GM19372 (cell line): ENCODE measurements at regions not wholly inside any gene's neighbourhood (a gene's known extent, or its start where the extent isn't known, plus 50 kb on each side); places are given as distances from the start of the nearest gene placed in this dataset.
A peak's percentile ranks its signal among the peaks of the same experiment; 100 is the strongest.

Experiments used
- ATAC-seq: cut with Tn5 transposase; IDR thresholded peaks from one replicate; pipeline ENCODE4 v1.9.1; 2021; ENCODE audit warnings: mild to moderate bottlenecking, low read depth, moderate library complexity; ENCODE audit not compliant: unreplicated experiment

DNA sequence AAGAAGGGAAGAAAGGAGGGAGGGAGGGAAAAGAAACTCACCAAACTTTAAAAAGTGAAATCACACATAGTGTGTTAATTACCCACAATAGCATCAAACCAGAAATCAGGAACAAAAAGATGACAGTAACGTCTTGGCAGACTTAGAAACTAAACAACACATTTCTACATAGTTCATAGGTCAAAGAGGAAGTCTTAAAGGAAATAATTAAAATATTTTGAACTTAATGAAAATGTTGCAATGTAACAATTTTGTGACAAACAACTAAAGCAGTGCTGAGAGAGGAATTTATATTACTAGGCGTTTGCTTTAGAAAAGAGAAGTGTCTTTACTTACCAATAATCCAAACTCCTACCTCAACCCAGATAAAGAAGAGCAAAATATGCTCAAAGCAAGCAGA is 505.0 kb upstream of the ID2 start:
- no peak for ATAC-seq

GRCh38 chr2:8177566-8177965 is 504.3 kb upstream of the ID2 start:
- no peak for ATAC-seq

GRCh38 chr2:8178911-8179310 is 502.9 kb upstream of the ID2 start:
- ATAC-seq = no peak

DNA sequence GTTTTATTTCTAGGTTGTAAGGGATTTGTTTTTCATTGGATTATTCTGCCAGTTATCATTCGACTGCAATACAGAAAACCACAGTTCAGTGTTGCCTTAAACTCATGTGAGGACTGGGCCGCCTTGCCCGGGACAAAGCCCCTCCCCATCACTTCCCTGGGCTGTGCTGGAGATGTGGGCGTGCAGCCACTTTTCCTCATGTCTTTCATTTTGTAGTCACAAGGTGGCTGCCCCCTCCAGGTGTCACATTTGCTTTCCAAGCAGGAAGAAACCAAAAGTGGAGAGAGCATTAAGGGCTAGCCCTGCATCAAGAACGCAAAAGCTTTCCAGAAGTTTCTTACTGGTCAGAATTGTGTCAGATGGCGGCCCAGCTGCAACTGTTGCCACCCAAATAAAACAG is 492.5 kb upstream of the ID2 start:
- no peak for ATAC-seq

- ATAC-seq = no peak
Measured at GRCh38 chr2:8190279-8190678, 491.6 kb upstream of the ID2 start.

DNA sequence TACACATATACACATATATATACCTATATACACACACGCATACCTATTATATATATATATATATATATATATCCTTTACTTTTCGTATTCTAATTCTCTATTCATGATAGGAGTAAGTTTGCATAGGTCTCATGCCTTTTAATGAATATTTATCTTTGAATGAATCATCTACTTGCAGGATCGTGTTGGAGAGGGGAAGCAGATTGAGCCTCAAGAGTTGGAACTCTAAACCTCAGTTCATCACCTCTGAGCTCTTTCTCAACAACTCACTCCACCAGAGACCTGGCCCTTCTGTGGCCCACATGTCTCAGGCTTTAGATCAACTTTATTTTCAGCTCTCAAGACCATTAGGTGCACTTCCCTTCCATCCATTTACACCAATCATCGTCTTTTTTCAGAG is 490.4 kb upstream of the ID2 start:
- ATAC-seq = no peak

- no peak for ATAC-seq
Measured at GRCh38 chr2:8193146-8193545, 488.7 kb upstream of the ID2 start.

DNA sequence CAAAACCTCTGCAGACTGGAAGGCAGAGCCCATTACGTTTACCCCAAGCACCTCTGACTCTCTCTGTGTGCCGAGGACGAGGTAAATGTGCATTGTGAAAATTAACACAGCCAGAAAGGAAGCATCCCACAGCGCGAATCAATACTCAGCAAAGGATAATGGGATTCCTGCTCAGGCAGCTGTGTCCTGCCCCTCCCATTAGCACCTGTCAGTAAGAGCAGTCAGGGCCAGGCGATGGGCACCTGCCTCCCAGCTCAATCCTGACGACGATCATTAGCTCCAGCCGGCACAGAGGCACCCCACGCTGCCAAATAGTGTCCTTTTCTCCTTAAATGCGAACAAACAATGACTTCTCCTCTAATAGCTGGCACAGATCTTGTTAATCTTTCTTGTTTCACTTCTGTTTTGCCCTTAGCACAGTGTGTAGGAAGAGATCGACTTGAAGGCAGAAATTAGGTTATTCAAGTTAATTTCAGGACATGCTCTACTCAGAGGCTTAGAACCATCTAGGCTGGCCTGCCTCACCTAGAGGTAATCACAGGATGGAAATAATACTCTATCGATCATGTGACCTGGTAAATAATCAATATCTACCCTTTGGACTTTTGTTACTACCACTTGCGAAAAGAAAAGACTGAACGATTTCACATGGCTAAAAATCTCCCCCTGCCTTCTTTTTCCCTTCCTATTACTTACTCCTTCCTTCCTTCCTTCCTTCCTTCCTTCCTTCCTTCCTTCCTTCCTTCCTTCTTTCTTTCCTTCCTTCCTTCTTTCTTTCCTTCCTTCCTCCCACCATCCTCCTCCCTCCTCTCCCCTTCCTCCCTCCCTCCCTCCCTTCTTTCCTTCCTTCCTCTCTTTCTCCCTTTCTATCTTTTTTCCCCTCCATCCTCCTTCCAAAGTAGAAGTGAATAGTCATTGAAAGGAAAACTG is 487.9 kb upstream of the ID2 start:
- ATAC-seq = no peak

- no peak for ATAC-seq
Measured at GRCh38 chr2:8195784-8196183, 486.1 kb upstream of the ID2 start.

- ATAC-seq = no peak
Measured at GRCh38 chr2:8196316-8196715, 485.5 kb upstream of the ID2 start.

GRCh38 chr2:8197101-8197500 is 484.8 kb upstream of the ID2 start:
- no peak for ATAC-seq

DNA sequence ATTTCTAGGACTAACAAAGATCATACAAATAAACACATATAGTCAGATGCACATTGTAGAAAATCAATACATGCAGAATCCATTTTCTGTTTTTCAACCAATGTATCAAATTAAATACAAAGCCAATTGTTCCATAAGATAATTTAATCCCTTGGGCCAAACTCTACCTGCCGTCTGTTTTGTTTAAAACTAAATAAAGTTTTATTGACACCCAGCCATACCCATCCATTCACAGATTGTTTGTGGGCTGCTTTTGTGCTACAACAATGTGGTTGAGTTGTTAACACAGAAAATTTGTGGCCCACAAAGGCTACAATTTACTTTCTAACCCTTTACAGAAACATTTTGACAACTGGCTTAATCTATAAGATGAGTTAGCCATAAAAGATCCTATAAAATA is 484.0 kb upstream of the ID2 start:
- no peak for ATAC-seq

DNA sequence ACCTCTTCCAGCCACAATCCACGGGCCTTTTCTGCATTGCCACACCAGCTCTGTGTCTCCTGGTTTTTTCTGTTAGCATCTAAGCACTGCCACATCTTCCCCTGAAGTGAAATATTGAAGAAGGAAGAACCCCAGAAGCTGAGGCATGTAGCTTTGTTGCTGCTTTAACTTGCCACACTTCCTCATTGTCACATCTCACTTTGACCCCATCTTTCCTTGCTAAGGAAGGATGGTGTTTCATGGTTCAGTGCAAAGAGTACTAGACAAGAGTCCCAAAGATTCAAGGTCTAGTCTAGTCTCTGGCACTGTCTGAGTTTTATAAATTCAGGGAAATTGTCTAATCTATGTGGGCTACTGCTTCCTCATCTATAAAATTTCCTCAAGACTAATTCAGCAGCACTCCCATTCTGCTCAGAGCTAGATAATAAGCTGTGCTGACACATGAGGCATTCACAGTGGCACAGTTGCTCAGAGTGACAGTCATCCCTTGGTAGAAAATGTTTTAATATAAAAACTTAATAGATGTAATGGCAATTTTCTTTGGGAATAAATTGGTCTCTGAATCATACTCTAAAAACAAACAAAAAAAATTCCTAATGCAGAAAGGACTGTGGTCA is 483.0 kb upstream of the ID2 start:
- ATAC-seq = no peak

DNA sequence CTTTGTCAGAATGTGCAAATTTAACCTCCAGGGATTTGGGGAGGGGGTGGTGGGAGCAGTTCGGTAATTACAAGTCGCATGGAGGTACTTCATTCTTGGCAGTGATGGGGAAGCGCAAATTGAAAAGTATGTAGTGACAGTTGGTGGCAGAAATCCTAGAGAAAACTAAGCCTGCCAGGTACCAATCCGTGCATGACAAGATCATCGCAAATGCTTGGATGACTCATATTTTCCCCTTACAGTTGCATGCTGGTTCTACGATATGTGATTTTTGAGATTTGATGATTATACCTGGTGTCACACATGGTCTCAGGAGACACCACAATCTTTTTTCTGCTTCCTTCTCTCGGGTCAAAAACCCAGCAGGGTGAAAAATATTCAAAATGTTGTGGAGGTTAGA is 479.7 kb upstream of the ID2 start:
- ATAC-seq = peak; percentile 71

DNA sequence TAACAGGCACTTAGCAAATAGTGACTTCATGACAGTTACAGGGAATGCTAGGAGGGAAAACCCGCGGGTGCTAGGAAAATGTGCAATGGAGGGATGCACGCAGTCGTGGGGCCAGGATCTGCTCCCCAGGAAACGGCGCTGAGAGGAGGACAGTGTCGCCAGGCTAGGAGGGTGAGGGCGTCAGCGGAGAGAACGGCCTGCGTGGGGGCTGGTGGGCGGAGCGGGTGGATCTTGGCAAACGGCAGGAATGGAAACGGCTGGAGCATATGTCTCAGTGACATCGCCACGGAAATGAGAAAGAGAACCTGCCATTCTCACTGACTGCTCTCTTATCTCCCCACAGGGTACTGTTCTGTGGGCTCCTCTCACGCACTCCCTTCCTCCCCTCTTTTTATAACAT is 478.5 kb upstream of the ID2 start:
- no peak for ATAC-seq

- ATAC-seq = no peak
Measured at GRCh38 chr2:8204711-8205110, 477.1 kb upstream of the ID2 start.

DNA sequence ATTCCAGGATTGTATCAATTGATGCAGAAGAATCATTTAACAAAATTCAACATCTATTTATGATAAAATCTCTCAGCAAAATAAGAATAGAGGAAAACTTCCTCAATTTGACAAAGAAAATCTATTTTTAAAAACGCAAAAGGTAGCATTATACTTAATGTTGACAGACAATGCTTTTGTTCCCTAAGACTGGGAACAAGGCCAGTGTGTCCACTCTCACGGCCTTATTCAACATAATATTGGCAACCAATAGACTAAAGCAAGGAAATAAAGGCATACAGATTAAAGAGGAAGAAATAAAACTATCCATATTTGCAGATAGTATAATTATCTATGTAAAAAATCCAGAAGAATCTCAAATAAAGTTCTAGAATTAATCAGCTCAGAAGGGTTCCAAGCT is 472.4 kb upstream of the ID2 start:
- no peak for ATAC-seq

- ATAC-seq = no peak
Measured at GRCh38 chr2:8211384-8211783, 470.5 kb upstream of the ID2 start.

DNA sequence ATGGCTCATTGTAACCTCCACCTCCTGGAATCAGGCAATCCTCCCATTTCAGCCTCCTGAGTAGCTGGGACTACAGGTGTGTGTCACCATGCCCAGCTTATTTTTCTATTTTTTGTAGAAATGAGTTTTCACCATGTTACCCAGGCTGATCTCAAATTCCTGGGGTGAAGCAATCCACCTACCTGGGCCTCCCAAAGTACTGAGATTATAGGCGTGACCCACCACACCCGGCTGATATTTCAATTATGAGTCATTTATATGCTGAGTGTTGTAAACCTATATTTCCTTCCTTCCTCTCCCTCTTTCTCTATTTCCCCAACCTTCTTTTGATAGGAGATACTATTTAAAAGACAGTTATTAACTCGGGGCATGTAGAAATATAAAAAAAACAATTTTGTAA is 469.6 kb upstream of the ID2 start:
- ATAC-seq = no peak

DNA sequence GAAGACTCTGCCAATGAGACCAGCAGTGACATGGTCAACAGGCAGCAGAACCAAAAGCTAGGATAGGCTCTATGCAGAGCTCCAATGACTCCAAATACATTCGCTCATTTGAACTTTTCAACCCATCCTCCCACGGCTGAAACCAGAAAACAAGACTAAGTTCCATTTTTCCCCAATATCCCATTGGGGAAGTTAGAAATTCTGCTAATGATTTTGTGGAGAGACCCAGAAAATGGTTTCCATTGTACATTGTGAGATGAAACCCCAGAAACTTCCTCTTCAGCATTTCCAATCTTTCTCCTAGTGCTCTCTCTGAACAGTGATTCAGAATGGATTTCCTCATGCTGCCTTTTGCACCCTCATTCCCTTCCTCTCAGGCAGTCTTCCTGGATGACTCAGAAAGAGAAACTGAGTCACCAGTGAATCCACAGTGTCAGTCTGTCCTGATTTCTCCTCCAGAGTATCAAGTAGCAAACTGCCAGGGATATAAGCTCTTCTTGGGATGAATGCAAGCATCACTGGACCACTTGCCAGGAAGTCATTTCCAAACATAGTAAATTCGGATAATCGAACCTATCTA is 467.7 kb upstream of the ID2 start:
- ATAC-seq = no peak

DNA sequence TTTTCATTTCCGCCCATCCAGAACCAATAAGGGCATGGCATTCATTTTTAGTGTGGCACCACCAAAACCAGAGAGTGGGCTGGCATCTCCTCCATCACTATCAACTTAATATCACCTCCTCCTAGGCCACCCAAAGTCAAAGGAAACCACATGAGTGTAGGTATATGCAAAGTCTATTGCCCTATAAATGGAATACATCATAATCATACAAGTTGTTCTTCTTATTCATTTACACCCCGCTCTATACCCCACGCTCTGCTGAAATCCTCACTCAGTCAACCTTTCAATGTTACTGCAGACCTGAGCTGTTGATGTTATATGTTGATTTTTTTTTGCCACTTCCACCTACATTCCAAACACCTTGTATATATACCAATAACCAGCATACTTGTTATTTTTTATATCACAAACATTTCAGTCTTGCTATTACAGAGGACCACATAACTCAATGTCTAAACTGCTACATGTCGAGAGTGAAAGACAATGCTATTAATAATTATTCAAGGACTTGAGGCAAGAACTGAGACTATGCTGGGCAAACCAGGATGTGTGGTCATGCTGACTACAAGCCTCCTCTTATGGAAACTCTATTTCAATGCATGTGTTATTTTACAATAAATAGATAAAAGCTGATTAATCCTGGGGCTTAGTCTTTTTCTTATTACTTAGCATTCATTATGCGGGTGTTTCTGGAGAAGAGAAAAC is 466.5 kb upstream of the ID2 start:
- ATAC-seq = peak; percentile 86
